HUES64 (cell line): ENCODE measurements at regions not wholly inside any gene's neighbourhood (a gene's known extent, or its start where the extent isn't known, plus 50 kb on each side); places are given as distances from the start of the nearest gene placed in this dataset.
"Not testable (repeated sequence)": the region's sequence is repeated elsewhere in the genome, so short reads cannot be mapped to it uniquely, and the experiment has no call there.

ENCODE experiments used
- H3K27ac ChIP-seq: 2 replicates; pipeline ENCODE4 v1.7.0; 2013; ENCODE audit warnings: low read depth, low read length, inconsistent platforms
- H3K27me3 ChIP-seq: 2 replicates; pipeline ENCODE4 v1.6.1; 2013; ENCODE audit warnings: mild to moderate bottlenecking, low read length; ENCODE audit not compliant: insufficient read depth
- H3K36me3 ChIP-seq: 2 replicates; pipeline ENCODE4 v1.6.1; 2013; ENCODE audit warnings: mild to moderate bottlenecking, low read length; ENCODE audit not compliant: insufficient read depth
- H3K4me1 ChIP-seq: 2 replicates; pipeline ENCODE4 v1.6.1; 2013; ENCODE audit warnings: mild to moderate bottlenecking, low read length, moderate library complexity; ENCODE audit not compliant: insufficient read depth
- H3K4me3 ChIP-seq: 2 replicates; pipeline ENCODE4 v1.5.1; 2013; ENCODE audit warnings: mild to moderate bottlenecking, low read length, moderate library complexity
- H3K9ac ChIP-seq: 2 replicates; pipeline ENCODE4 v1.6.1; 2013; ENCODE audit warnings: mild to moderate bottlenecking, low read depth, low read length
- H3K9me3 ChIP-seq: 2 replicates; pipeline ENCODE4 v1.6.1; 2013; ENCODE audit warnings: low read depth, low read length; ENCODE audit not compliant: insufficient read depth
- WGBS: fragments of 150-250, 120-280 bp; methylation state at CpG from one replicate; pipeline ENCODE4 v1.1.7; 2013; ENCODE audit warnings: missing lambda C conversion rate; 5-methylcytosine and 5-hydroxymethylcytosine counted together

GRCh38 chr22:22697377-22698117 is 53.1 kb downstream of the GGTLC2 start:
- WGBS, result 84% methylated on average over 12 of the region's 12 CpGs
- Histone ChIP-seq H3K9ac (no peak overlapping the region), H3K9me3 (no peaks in the 10 kb centered on the region), H3K27ac (no peak overlapping the region), H3K36me3 (no peaks in the 10 kb centered on the region), H3K27me3 (peaks cover 54% of the 10 kb centered on the region), H3K4me3 (no peak overlapping the region), H3K4me1 (no peaks in the 10 kb centered on the region)

- no peaks in the 10 kb centered on the region for H3K36me3 ChIP-seq
- no peak overlapping the region for H3K4me3 ChIP-seq
- H3K27me3 ChIP-seq, result peaks cover 57% of the 10 kb centered on the region
- no peak overlapping the region for H3K9ac ChIP-seq
- 92% methylated on average over 7 of the region's 7 CpGs for WGBS
- no peaks in the 10 kb centered on the region for H3K9me3 ChIP-seq
- no peak overlapping the region for H3K27ac ChIP-seq
- H3K4me1 ChIP-seq, result no peaks in the 10 kb centered on the region
These were observed 53.9 kb downstream of the GGTLC2 start for GRCh38 chr22:22698263-22698750.

GRCh38 chr22:22700631-22701030 is 56.2 kb downstream of the GGTLC2 start:
- Histone ChIP-seq H3K4me1 (no peaks in the 10 kb centered on the region), H3K27me3 (peaks cover 63% of the 10 kb centered on the region), H3K9ac (no peak overlapping the region), H3K27ac (no peak overlapping the region), H3K4me3 (no peak overlapping the region), H3K9me3 (no peaks in the 10 kb centered on the region), H3K36me3 (no peaks in the 10 kb centered on the region)
- WGBS, result 91% methylated on average over 1 of the region's 1 CpG

- H3K27me3 ChIP-seq, result peaks cover 64% of the 10 kb centered on the region
- H3K27ac ChIP-seq, result not testable (repeated sequence)
These were observed 57.1 kb downstream of the GGTLC2 start for GRCh38 chr22:22701557-22701956.

GRCh38 chr22:22702237-22703202 is 58.1 kb downstream of the GGTLC2 start:
- 75% methylated on average over 9 of the region's 9 CpGs for WGBS
- Histone ChIP-seq H3K4me1 (no peaks in the 10 kb centered on the region), H3K9ac (no peak overlapping the region)

More at GRCh38 chr22:22701557-22701956, 57.1 kb downstream of the GGTLC2 start:
- not testable (repeated sequence) for H3K36me3 ChIP-seq, H3K9ac ChIP-seq, H3K9me3 ChIP-seq, H3K4me1 ChIP-seq, H3K4me3 ChIP-seq

GRCh38 chr22:22703203-22703570 is 58.8 kb downstream of the GGTLC2 start:
- H3K4me1 ChIP-seq, result no peaks in the 10 kb centered on the region
- H3K4me3 ChIP-seq, result no peak overlapping the region
- peaks cover 73% of the 10 kb centered on the region for H3K27me3 ChIP-seq
- H3K9ac ChIP-seq, result no peak overlapping the region
- WGBS, result 92% methylated on average over 4 of the region's 4 CpGs
- H3K9me3 ChIP-seq, result no peaks in the 10 kb centered on the region
- H3K27ac ChIP-seq, result no peak overlapping the region
- H3K36me3 ChIP-seq, result no peaks in the 10 kb centered on the region

More at GRCh38 chr22:22702237-22703202, 58.1 kb downstream of the GGTLC2 start:
- H3K27me3 ChIP-seq, result peaks cover 71% of the 10 kb centered on the region
- no peak overlapping the region for H3K27ac ChIP-seq
- no peaks in the 10 kb centered on the region for H3K36me3 ChIP-seq
- no peaks in the 10 kb centered on the region for H3K9me3 ChIP-seq
- no peak overlapping the region for H3K4me3 ChIP-seq

GRCh38 chr22:22703715-22704114 is 59.3 kb downstream of the GGTLC2 start:
- WGBS, result 92% methylated on average over 5 of the region's 5 CpGs
- Histone ChIP-seq H3K9ac (no peak overlapping the region), H3K27me3 (peaks cover 72% of the 10 kb centered on the region), H3K9me3 (no peaks in the 10 kb centered on the region), H3K36me3 (no peaks in the 10 kb centered on the region), H3K27ac (no peak overlapping the region), H3K4me3 (no peak overlapping the region), H3K4me1 (no peaks in the 10 kb centered on the region)

GRCh38 chr22:22704156-22704946 is 59.9 kb downstream of the GGTLC2 start:
- Histone ChIP-seq H3K9ac (no peak overlapping the region), H3K9me3 (no peaks in the 10 kb centered on the region), H3K36me3 (no peaks in the 10 kb centered on the region), H3K27me3 (peaks cover 74% of the 10 kb centered on the region), H3K27ac (no peak overlapping the region), H3K4me1 (no peaks in the 10 kb centered on the region), H3K4me3 (no peak overlapping the region)
- 93% methylated on average over 9 of the region's 9 CpGs for WGBS

- Histone ChIP-seq H3K27me3 (peaks cover 73% of the 10 kb centered on the region), H3K4me3 (no peak overlapping the region), H3K36me3 (no peaks in the 10 kb centered on the region), H3K9me3 (no peaks in the 10 kb centered on the region), H3K9ac (no peak overlapping the region), H3K27ac (no peak overlapping the region), H3K4me1 (no peaks in the 10 kb centered on the region)
- 95% methylated on average over 5 of the region's 5 CpGs for WGBS
These were observed 61.1 kb downstream of the GGTLC2 start for GRCh38 chr22:22705328-22706100.

- Histone ChIP-seq H3K27me3 (peaks cover 66% of the 10 kb centered on the region), H3K36me3 (no peaks in the 10 kb centered on the region), H3K9me3 (no peaks in the 10 kb centered on the region), H3K4me1 (no peaks in the 10 kb centered on the region), H3K9ac (no peak overlapping the region), H3K4me3 (no peak overlapping the region), H3K27ac (no peak overlapping the region)
- 74% methylated on average over 4 of the region's 4 CpGs for WGBS
These were observed 62.0 kb downstream of the GGTLC2 start for GRCh38 chr22:22706253-22706915.
